GM21515 (cell line): ENCODE measurements at regions not wholly inside any gene's neighbourhood (a gene's known extent, or its start where the extent isn't known, plus 50 kb on each side); places are given as distances from the start of the nearest gene placed in this dataset.

Source experiments
- ATAC-seq: cut with Tn5 transposase; IDR thresholded peaks from one replicate; pipeline ENCODE4 v1.9.1; 2021; ENCODE audit not compliant: unreplicated experiment

GRCh38 chr2:16282511-16282910 lies 342.2 kb downstream of the MYCN start:
- no peak for ATAC-seq

GRCh38 chr2:16281451-16282335 lies 341.3 kb downstream of the MYCN start:
- ATAC-seq, result no peak

DNA sequence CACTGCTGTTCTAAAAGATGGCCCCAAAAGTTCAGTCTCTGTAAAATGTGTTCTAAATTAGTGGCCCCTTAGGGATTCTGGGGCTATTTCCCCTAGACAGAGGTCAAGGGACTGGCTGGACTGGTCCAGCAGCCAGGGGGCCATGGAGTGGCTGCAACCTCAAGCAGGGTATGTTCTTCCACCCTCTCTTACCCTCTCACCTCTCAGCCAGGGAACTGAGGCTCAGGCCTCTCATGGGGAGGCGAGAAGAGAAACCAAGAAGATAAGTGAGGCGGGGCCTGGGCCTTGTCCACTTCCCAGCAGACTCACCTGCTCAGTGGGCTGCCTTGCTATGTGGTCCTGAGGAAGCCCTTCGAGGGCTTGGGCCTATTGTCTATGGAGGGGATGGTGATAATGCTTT lies 339.7 kb downstream of the MYCN start:
- no peak for ATAC-seq

GRCh38 chr2:16279641-16280040 lies 339.3 kb downstream of the MYCN start:
- no peak for ATAC-seq

DNA sequence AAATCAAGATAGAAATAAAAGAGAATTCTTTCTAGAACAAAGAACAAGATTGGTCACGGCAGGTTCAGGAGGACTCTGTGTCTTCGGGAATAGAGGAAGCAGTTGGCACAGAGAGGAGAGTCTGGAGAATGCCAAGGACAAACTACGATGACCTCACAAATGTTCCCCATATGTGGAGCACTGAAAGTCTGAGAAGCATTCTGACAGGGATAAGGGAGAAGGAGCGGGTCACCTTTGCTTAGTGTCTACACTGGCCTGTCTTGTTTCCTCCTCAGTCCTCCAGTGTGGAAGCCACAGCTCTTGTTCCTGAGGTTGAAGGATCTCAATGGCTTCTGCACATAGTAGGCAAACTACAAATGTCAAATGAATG lies 338.8 kb downstream of the MYCN start:
- ATAC-seq, result no peak

DNA sequence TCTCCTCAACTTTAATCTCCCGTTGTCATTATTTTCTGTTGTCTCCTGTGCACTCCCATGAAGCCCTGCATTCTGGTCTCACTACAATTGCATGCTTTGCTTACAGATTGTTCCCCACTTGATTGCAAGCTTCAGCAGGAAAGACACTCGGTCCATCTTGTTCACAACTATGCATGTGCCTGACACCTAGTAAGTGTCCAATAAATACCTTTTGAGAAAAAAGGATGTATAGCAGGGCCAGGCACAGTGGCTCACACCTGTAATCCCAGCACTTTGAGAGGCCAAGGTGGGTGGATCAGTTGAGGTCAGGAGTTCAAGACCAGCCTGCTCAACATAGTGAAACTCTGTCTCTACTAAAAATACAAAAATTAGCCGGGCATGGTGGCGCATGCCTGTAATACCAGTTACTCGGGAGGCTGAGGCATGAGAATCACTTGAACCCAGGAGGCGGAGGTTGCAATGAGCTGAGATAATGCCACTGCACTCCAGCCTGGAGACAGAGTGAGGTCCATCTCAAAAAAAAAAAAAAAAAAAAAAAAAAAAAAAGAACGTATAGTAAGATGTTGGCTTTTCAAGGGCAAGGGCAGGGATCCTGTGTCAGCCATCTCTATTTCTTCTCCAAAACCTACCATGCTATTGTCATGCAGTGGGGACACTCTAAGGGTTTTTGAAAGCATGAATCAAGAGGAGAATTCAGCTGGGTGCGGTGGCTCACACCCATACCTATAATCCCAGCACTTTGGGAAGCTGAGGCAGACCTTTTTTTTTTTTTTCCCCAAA lies 338.3 kb downstream of the MYCN start:
- ATAC-seq, result no peak

- ATAC-seq, result no peak
Observed at GRCh38 chr2:16277117-16277516, 336.8 kb downstream of the MYCN start.

GRCh38 chr2:16275661-16276060 lies 335.3 kb downstream of the MYCN start:
- ATAC-seq, result no peak

DNA sequence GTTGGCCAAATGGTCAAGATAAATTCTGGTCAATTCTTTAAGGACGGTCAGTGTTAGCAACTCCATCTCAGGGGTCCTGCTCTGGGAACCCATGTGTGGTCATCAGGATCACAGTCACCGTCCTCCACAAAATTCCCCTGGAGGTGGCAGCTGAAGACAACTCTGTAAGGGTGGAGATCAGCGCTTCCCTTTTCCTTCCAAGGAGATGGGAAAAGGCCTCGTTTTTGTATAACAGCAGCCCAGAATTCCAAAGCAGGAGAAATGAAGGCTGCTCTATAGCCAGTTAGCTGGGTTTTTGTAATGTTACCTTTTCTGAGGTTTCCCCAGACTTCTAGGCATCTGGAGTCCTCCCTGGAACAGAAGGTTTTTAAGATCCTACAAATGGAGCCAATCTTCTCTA lies 334.8 kb downstream of the MYCN start:
- no peak for ATAC-seq

DNA sequence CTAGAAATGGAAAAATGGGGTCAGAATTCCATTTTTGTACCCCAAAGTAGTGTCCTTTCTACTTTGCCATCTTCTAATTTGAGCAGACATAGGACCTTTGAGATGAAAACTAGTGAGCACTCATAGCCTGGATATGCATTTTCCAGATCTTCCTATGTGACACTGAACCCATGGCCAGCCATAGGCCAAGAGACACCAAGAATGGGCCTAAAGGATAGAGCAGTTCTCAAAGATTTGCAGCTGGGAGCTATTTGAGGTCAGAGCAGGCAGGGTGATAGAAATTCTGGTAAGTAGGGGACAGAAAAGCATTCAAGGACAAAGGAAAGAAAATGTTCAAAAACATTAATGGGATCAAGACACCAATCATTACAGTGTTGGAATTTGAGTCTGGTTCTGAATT lies 332.8 kb downstream of the MYCN start:
- no peak for ATAC-seq

- no peak for ATAC-seq
Observed at GRCh38 chr2:16272038-16272788, 331.9 kb downstream of the MYCN start.

- no peak for ATAC-seq
Observed at GRCh38 chr2:16271231-16271896, 331.0 kb downstream of the MYCN start.

DNA sequence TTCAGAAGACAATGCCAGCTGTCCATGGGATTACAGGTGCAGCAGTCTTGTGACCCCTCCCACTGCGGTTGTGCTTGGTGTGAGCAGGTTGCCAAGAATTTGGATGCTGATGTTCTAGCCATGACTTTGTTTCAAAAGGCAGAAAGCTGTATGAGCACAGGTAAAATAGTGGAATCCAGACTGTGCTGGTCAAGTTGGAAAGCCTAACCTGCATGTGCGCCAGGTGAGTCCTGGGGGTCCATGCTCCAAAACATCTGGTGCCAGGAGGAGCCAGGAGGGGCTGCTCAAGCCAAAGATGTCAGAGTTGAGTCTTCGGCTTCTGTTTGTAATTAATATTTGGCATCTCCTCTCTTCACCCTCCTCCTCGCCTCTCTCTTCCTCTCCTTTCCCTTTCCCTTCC lies 330.1 kb downstream of the MYCN start:
- no peak for ATAC-seq

GRCh38 chr2:16268301-16269000 lies 328.1 kb downstream of the MYCN start:
- ATAC-seq, result no peak

- no peak for ATAC-seq
Observed at GRCh38 chr2:16266571-16266970, 326.2 kb downstream of the MYCN start.

- ATAC-seq, result no peak
Observed at GRCh38 chr2:16264931-16265540, 324.7 kb downstream of the MYCN start.

DNA sequence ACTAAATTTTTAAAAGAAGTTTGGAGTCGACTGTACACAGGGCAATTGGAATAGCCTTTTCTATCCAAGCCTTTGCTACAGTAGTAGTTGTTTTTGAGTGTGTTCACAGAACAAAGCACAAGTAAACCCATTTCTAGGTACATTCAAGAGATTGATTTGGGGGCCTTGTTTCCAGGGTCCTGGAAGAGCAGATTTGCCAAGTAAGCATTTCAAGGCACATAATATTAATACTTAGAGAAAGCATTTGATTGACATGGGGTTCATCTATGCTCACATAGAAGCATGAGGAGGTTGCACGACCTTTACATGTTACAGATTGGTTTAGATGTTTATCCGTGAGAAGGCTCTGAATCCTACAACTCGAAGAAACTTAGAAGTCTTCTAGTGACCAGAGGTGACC lies 324.1 kb downstream of the MYCN start:
- no peak for ATAC-seq

GRCh38 chr2:16263241-16263890 lies 323.0 kb downstream of the MYCN start:
- no peak for ATAC-seq

GRCh38 chr2:16262526-16263178 lies 322.3 kb downstream of the MYCN start:
- no peak for ATAC-seq
